M059J (cell line): ENCODE measurements at regions not wholly inside any gene's neighbourhood (a gene's known extent, or its start where the extent isn't known, plus 50 kb on each side); places are given as distances from the start of the nearest gene placed in this dataset.
A peak's percentile ranks its signal among the peaks of the same experiment; 100 is the strongest.

Experiments used
- DNase-seq: peaks from one replicate; pipeline ENCODE4 v3.0.0-alpha.2; 2012; ENCODE audit warnings: low read depth

- DNase-seq: no peak
Measured at GRCh38 chr15:77557564-77557963, 75.1 kb downstream of the LINGO1 start.

GRCh38 chr15:77557144-77557543 is 75.6 kb downstream of the LINGO1 start:
- no peak for DNase-seq

GRCh38 chr15:77556622-77557021 is 76.1 kb downstream of the LINGO1 start:
- DNase-seq: no peak

GRCh38 chr15:77555232-77555631 is 77.5 kb downstream of the LINGO1 start:
- no peak for DNase-seq

- DNase-seq: no peak
Measured at GRCh38 chr15:77554306-77555080, 78.2 kb downstream of the LINGO1 start.

GRCh38 chr15:77553695-77554094 is 79.0 kb downstream of the LINGO1 start:
- no peak for DNase-seq

- DNase-seq: no peak
Measured at GRCh38 chr15:77553257-77553656, 79.5 kb downstream of the LINGO1 start.

GRCh38 chr15:77552066-77552465 is 80.6 kb downstream of the LINGO1 start:
- no peak for DNase-seq

GRCh38 chr15:77550301-77551251 is 82.1 kb downstream of the LINGO1 start:
- no peak for DNase-seq

- no peak for DNase-seq
Measured at GRCh38 chr15:77549576-77550288, 83.0 kb downstream of the LINGO1 start.

- no peak for DNase-seq
Measured at GRCh38 chr15:77548589-77549557, 83.8 kb downstream of the LINGO1 start.

- DNase-seq: no peak
Measured at GRCh38 chr15:77547801-77548588, 84.7 kb downstream of the LINGO1 start.

GRCh38 chr15:77546870-77547269 is 85.8 kb downstream of the LINGO1 start:
- peak; percentile 15 for DNase-seq

- DNase-seq: peak; percentile 85
Measured at GRCh38 chr15:77546050-77546501, 86.6 kb downstream of the LINGO1 start.

GRCh38 chr15:77545058-77545457 is 87.7 kb downstream of the LINGO1 start:
- no peak for DNase-seq

GRCh38 chr15:77544162-77544561 is 88.5 kb downstream of the LINGO1 start:
- DNase-seq: no peak

GRCh38 chr15:77543159-77543882 is 89.4 kb downstream of the LINGO1 start:
- DNase-seq: peak; percentile 83

GRCh38 chr15:77542491-77543001 is 90.2 kb downstream of the LINGO1 start:
- DNase-seq: peak; percentile 65
